ENCODE measurements at regions not wholly inside any gene's neighbourhood (a gene's known extent, or its start where the extent isn't known, plus 50 kb on each side); places are given as distances from the start of the nearest gene placed in this dataset.

DNA sequence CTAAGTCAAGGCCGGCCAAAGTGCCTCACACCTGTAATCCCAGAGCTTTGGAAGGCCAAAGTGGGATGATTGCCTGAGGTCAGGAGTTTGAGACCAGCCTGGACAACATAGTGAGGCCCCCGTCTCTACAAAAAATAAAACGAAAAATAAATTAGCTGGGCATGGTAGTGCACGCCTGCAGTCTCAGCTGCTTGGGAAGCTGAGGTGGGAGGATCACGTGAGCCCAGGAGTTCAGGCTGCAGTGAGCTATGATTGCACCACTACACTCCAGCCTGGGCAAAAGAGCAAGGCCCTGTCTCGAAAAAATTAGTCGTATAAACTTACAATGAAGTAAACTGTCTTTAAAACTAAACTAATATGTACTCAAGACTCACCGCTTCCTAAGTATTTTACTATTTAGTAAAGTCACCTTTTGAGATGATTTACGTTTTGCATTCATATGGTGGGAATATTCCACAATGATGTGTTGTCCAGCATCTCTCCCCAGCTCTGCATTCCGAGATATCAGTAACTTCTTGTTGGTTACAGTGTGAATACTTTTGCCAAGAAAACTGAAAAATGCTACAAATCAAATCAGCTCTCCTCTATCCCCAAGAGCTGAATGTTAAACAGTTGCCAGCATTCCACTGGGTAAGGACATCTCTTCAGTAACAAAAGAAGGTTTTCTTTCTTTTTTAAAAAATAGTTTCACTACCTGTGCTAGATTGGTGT is 84.9 kb upstream of the C21orf91 start:
- no peak overlapping the region for H3K4me3 Mint-ChIP-seq (ENCODE audit: unreplicated experiment)
- DNase-seq: no peak
- H3K27ac Mint-ChIP-seq (ENCODE audit: unreplicated experiment): no peak overlapping the region
- TF ChIP-seq, protein P1, sequence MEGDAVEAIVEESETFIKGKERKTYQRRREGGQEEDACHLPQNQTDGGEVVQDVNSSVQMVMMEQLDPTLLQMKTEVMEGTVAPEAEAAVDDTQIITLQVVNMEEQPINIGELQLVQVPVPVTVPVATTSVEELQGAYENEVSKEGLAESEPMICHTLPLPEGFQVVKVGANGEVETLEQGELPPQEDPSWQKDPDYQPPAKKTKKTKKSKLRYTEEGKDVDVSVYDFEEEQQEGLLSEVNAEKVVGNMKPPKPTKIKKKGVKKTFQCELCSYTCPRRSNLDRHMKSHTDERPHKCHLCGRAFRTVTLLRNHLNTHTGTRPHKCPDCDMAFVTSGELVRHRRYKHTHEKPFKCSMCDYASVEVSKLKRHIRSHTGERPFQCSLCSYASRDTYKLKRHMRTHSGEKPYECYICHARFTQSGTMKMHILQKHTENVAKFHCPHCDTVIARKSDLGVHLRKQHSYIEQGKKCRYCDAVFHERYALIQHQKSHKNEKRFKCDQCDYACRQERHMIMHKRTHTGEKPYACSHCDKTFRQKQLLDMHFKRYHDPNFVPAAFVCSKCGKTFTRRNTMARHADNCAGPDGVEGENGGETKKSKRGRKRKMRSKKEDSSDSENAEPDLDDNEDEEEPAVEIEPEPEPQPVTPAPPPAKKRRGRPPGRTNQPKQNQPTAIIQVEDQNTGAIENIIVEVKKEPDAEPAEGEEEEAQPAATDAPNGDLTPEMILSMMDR (IDR thresholded peaks at IDR 0.05; ENCODE audit: partially characterized antibody, unreplicated experiment): no peak
- no peaks in the 10 kb centered on the region for H3K4me1 Mint-ChIP-seq (ENCODE audit: low read depth, unreplicated experiment)
- no peaks in the 10 kb centered on the region for H3K27me3 Mint-ChIP-seq (ENCODE audit: unreplicated experiment)
- H3K9me3 Mint-ChIP-seq (ENCODE audit: unreplicated experiment): peaks cover 2% of the 10 kb centered on the region
- H3K36me3 Mint-ChIP-seq (ENCODE audit: unreplicated experiment): peaks cover 5% of the 10 kb centered on the region

DNA sequence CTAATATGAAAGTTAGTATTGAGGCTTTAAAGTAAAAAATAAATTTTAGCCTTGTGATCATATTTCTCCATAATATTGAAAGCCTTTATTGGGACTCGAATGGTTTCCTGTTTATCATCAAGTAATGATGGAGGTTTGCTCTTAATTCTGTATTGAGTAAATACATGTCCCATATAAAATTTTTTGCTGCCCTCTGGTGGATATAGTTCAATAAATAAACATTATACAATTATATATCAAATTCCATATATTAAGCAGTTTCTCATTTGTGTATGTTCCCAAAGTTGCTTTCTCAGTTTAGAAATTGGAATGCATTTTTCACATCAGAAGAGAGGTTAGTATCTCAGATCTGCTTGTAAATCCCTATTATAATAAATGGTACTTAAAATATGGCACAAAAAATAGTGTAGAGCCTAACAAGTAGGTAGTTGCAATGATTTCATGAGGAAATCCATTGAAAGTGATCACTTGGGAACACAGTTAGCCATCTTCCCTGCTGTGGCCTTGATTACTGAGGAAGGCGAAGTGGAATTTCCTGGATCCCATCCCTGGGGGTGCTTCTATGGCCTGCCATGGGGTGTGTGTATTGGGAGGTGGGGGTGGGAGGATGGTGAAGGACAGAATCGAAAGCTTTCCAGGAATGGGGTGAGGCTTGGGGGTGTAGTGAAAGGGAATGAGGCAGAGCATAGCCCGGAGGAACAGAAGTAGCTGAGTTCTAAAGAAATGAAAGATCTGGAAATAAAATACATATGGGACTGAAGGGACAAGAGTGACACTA is 84.1 kb upstream of the C21orf91 start:
- Mint-ChIP-seq H3K9me3 (ENCODE audit: unreplicated experiment) (peaks cover 2% of the 10 kb centered on the region), H3K27ac (ENCODE audit: unreplicated experiment) (no peak overlapping the region), H3K4me1 (ENCODE audit: low read depth, unreplicated experiment) (no peaks in the 10 kb centered on the region), H3K36me3 (ENCODE audit: unreplicated experiment) (peaks cover 5% of the 10 kb centered on the region), H3K4me3 (ENCODE audit: unreplicated experiment) (no peak overlapping the region), H3K27me3 (ENCODE audit: unreplicated experiment) (no peaks in the 10 kb centered on the region)
- no peak for DNase-seq
- TF ChIP-seq, protein P1 (IDR thresholded peaks at IDR 0.05; ENCODE audit: partially characterized antibody, unreplicated experiment): peak; percentile 52

DNA sequence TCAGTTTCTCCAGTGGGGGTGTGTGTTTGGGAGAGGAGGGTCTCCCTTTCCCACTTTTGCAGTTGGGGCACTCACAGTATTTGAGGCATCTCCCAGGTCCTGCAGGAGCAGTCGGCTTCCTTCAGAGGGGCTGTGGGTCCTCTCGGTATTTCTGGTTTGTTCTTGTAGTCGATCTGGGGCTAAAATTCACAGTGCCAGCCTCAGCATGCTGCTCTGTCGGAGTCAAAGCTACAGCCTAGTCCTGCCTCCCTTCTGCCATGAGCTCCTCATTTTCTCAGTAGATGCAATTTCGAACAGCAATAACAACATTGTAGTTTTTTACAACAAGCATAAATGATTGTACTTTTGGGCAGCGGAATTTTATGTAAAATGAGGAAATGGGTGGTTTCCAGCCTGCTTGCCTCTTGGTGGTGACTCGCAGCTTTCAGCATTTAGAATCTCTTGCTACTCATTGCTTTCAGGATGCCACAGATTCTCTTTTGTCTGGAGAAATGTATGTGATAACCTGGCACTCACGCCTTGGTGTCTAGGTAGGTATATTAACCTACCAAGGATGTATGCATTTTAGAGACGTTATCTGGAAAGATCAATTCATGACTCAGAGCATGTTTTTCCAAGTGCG is 82.4 kb upstream of the C21orf91 start:
- Mint-ChIP-seq H3K4me1 (ENCODE audit: low read depth, unreplicated experiment) (no peaks in the 10 kb centered on the region), H3K27me3 (ENCODE audit: unreplicated experiment) (no peaks in the 10 kb centered on the region), H3K9me3 (ENCODE audit: unreplicated experiment) (peaks cover 2% of the 10 kb centered on the region), H3K36me3 (ENCODE audit: unreplicated experiment) (peaks cover 5% of the 10 kb centered on the region), H3K27ac (ENCODE audit: unreplicated experiment) (no peak overlapping the region), H3K4me3 (ENCODE audit: unreplicated experiment) (no peak overlapping the region)
- TF ChIP-seq, protein P1 (IDR thresholded peaks at IDR 0.05; ENCODE audit: partially characterized antibody, unreplicated experiment): no peak
- no peak for DNase-seq

DNA sequence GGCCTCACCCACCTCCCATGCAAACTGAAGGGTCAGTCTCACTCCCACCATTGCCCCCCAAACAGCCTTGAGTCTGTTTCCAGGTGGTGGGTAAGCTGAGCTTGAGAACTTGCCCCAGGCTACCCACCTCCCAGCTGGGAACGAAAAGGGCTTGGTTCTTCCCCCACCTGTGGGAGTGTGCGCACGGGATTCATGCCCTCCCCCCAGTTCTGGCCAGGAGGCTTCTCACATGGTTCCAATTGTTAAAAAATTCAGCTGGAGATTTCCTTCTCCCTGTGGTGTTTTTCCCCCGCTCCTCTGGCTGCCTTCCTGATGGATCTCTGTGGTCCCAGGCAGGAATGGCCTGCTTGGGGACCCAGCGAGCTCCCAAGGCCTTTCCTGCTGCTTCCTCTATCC is 81.8 kb upstream of the C21orf91 start:
- Mint-ChIP-seq H3K36me3 (ENCODE audit: unreplicated experiment) (peaks cover 5% of the 10 kb centered on the region), H3K9me3 (ENCODE audit: unreplicated experiment) (peaks cover 4% of the 10 kb centered on the region), H3K27ac (ENCODE audit: unreplicated experiment) (no peak overlapping the region), H3K4me3 (ENCODE audit: unreplicated experiment) (no peak overlapping the region), H3K4me1 (ENCODE audit: low read depth, unreplicated experiment) (no peaks in the 10 kb centered on the region), H3K27me3 (ENCODE audit: unreplicated experiment) (no peaks in the 10 kb centered on the region)
- DNase-seq: no peak
- TF ChIP-seq, protein P1 (IDR thresholded peaks at IDR 0.05; ENCODE audit: partially characterized antibody, unreplicated experiment): no peak
